NT2/D1 (cell line): ENCODE measurements at regions not wholly inside any gene's neighbourhood (a gene's known extent, or its start where the extent isn't known, plus 50 kb on each side); places are given as distances from the start of the nearest gene placed in this dataset.

Experiments used
- SUZ12 ChIP-seq: IDR thresholded peaks from 2 replicates; pipeline ENCODE4 v1.6.1; 2011; ENCODE audit not compliant: insufficient read length, insufficient read depth; ENCODE audit errors: extremely low read depth
- YY1 ChIP-seq: IDR thresholded peaks from 2 replicates; pipeline ENCODE4 v1.6.1; 2011; ENCODE audit not compliant: insufficient read length, insufficient read depth
- ZNF274 ChIP-seq: IDR thresholded peaks from 2 replicates; pipeline ENCODE4 v1.6.1; 2011; ENCODE audit warnings: mild to moderate bottlenecking, low read depth, low read length

DNA sequence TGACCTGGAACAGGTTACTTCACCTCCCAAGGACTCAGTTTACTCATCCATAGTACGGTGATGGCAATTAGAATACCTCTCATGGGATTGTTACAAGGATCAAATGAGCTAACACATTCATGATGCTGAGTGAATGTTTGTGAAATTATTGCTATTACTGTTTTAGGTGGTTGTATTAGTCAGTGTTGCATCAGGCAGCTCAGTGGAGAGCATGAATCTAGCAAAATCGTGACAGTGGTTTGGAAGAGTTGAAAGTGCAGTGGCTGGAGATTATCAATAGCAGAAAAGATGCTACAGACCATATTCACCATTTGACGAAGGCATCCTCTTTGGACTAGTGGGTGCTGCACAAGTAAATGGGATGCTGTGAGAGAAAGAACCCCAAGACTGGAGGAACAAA, 50.4 kb upstream of the CTNNBL1 start:
- TF ChIP-seq SUZ12: no peak
- TF ChIP-seq ZNF274: no peak
- no peak for TF ChIP-seq YY1
